ENCODE measurements at regions not wholly inside any gene's neighbourhood (a gene's known extent, or its start where the extent isn't known, plus 50 kb on each side); places are given as distances from the start of the nearest gene placed in this dataset.

GRCh38 chr6:4553387-4553786, 222.8 kb upstream of the CDYL start:
- DNase-seq, result no peak

GRCh38 chr6:4550227-4550597, 226.0 kb upstream of the CDYL start:
- no peak for DNase-seq

GRCh38 chr6:4549556-4550226, 226.5 kb upstream of the CDYL start:
- no peak for DNase-seq

DNA sequence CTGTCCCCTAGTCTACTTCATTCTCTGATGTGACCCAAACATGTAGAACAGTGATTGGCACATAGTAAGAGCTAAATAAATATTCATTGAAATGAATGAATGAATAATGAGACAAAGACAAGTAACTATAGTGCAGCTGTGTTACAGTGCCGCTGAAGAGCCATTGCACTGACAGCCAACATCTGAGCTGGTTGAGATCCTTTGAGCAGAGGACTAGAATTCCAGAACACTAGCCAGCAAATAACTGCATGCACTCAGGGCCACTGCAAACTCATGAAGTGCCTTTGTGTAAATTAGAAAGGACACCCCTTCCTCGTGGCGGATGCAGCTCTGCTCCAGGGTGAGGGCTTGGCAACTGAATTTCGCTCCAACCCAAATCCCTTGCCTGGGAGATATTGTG, 230.3 kb upstream of the CDYL start:
- no peak for DNase-seq

DNA sequence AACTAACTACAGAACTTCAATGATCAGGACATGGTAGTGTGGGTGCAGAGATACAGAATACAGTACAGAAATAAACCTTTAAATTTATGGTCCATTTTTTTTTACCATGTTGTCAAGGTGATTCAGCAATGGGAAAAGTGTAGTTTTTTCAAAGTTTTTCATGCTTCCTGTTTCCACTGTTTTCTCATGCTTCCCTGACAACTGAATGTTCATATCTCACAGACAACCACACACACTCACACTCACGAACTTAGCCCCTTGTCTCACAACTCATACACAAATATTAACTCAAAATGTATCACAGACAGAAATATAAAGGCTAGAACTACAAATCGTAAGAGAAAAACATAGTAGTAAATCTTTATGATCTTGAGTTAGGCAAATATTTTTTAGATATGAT, 232.6 kb upstream of the CDYL start:
- DNase-seq, result no peak

GRCh38 chr6:4533576-4533975, 242.6 kb upstream of the CDYL start:
- DNase-seq, result no peak

- no peak for DNase-seq
Measured at GRCh38 chr6:4531406-4531805, 244.8 kb upstream of the CDYL start.

GRCh38 chr6:4522453-4522852, 253.8 kb upstream of the CDYL start:
- DNase-seq, result no peak

GRCh38 chr6:4521070-4521469, 255.1 kb upstream of the CDYL start:
- DNase-seq, result no peak

DNA sequence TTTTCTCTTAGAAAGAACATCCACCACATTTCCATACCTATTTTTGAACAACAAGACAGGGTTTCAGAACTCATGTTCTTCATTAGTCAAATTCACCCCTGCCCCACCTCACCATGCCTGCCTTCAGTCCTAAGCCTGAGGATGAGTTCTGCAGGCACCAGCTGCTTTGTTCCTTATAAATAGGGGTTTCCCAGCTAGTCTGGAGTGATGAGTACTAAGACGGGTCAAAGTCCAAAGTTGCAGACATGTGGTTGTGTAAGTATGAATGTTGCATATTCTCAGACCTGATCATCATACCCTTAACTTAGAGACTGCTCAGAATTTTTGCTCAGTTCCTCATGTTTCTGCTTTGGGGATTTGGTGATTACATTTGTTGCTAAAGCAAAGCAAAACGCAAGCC, 257.7 kb upstream of the CDYL start:
- no peak for DNase-seq

GRCh38 chr6:4516206-4516605, 260.0 kb upstream of the CDYL start:
- DNase-seq, result no peak

GRCh38 chr6:4513561-4513960, 262.6 kb upstream of the CDYL start:
- no peak for DNase-seq

DNA sequence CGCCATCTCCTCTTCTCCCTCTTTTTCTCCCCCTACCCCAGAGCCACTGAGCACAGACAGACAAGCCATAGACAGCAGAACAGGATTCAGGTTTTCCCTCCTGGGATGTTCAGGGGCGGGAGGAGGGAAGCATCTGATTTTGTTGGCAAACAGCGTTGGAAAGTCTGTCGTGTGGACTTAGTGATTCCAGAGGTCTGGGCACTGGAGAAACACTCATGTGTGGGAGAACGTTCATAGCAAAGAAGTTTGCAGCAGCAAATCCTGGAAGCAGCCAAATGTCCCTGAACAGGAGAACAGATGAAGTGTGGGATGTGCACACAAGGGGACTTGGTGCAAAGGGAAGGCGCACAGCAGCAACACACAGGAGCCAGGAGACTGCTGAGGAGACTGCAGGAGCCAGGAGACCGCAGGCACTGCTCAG, 264.1 kb upstream of the CDYL start:
- no peak for DNase-seq

GRCh38 chr6:4511641-4512020, 264.6 kb upstream of the CDYL start:
- DNase-seq, result no peak

GRCh38 chr6:4510906-4511640, 265.1 kb upstream of the CDYL start:
- DNase-seq, result no peak

- no peak for DNase-seq
Measured at GRCh38 chr6:4510317-4510716, 265.9 kb upstream of the CDYL start.

DNA sequence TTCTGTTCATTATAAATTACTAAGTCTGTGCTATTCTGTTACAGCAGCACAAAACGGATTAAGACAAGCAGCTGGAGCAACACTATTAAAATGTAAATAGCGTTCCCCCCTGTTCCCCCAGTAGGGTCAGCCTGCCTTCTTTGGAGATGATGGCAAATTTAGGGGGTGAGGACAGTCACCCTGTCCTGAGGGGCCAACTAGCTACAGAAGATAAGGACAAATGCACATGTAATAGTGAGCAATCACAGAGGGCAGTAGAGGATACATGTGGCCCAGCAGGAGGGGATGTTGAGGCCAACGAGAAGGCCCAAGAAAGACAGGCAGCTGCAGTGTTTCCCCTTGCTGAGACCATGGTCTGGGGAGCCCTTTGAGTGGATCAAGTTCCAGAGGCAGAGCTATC, 266.7 kb upstream of the CDYL start:
- no peak for DNase-seq

DNA sequence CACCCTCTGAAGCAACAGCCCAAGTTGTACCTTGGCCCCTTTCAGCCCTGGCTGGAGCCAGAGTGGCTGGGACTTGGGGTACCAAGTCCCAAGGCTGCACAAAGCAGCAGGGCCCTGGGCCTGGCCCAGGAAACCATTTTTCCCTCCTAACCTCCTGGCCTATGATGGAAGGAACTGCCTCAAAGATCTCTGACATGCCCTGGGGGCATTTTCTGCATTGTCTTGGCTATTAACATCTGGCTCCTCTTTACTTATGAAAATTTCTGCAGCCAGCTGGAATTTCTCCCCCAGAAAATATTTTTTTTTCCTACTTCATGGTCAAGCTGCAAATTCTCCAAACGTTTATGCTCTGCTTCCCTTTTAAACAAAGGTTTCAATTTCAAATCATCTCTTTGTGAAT, 269.4 kb upstream of the CDYL start:
- no peak for DNase-seq

GRCh38 chr6:4506223-4506622, 270.0 kb upstream of the CDYL start:
- DNase-seq, result no peak

DNA sequence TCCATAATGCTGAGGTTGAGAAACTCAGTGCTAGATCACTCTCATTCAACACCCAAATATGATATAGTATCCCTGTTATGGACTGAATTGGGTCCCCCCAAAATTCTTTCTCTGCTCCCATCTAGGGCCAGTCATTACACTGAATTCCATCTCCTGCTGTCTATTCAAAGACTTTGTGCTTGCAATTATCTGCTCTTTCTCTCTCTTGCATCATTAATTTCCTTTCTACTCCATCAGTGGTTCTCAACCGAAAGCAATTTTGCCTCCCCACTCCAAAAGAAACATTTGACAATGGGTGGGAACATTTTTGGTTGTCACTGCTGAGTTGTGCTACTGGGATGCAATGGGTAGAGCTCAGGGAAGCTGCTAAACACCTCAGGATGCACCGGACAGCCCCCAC, 271.5 kb upstream of the CDYL start:
- no peak for DNase-seq

GRCh38 chr6:4503700-4504099, 272.5 kb upstream of the CDYL start:
- DNase-seq, result no peak

DNA sequence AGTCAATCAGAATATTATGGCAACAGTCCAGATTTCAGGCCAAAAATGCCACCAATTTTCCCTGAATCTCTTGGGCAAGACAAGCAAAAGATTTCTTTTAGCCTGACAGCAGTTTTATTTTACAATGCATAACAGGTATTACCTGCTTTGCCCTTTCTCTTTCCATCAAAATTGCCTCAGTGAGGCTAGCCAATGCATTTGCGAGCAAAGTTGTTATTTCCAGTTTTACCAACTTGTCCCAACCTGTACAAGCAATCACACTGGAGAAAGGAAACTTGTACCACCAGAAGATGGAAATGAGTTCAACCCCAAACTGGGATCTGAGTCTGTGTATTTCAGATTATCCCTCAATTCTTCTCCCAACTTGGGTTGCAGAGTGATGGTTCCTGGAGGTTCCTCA, 279.9 kb upstream of the CDYL start:
- no peak for DNase-seq

DNA sequence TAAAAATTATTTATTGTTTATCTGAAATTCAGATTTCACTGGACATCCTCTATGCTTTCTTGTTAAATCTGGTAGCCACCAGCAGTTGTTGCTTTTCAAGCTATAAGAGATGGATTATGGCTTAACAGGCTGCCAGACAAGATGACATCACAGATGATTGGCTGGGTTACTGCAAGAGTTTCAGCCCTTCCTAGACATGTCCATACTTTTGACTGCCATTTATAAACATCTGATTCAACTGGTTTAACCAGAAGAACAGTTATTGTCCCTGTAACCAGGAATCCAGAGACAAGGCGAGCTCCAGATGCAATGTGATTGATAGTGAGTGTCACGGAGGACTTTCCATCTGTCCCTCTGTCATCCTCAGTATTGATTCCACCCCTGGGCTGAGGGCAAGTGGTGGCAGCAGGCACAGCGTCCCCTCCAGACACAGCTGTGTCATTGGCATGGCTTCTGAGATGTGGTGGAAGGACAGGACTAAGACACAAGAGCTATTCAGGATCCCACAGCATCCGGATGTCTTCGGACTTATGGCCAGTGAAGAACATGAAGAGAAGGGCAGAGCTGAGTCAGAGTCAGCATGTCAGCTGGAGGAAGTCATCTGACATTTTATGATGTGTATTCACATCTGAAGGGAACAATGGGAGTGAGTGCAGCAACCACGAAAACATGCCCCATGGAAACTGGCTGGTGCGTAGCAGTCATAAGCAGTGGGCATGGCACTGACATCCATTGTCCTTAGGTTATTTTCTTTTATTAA, 284.5 kb upstream of the CDYL start:
- no peak for DNase-seq

GRCh38 chr6:4489538-4489937, 286.7 kb upstream of the CDYL start:
- no peak for DNase-seq
